NCI-H446 treated with DMSO at 0.1 percent for 48 hours (cell line): ENCODE measurements at regions not wholly inside any gene's neighbourhood (a gene's known extent, or its start where the extent isn't known, plus 50 kb on each side); places are given as distances from the start of the nearest gene placed in this dataset.
"Not testable (repeated sequence)": the region's sequence is repeated elsewhere in the genome, so short reads cannot be mapped to it uniquely, and the experiment has no call there.

ENCODE experiments used
- DNase-seq: peaks from one replicate; lab custom pipeline; 2025; lab: John Stamatoyannopoulos, UW

DNA sequence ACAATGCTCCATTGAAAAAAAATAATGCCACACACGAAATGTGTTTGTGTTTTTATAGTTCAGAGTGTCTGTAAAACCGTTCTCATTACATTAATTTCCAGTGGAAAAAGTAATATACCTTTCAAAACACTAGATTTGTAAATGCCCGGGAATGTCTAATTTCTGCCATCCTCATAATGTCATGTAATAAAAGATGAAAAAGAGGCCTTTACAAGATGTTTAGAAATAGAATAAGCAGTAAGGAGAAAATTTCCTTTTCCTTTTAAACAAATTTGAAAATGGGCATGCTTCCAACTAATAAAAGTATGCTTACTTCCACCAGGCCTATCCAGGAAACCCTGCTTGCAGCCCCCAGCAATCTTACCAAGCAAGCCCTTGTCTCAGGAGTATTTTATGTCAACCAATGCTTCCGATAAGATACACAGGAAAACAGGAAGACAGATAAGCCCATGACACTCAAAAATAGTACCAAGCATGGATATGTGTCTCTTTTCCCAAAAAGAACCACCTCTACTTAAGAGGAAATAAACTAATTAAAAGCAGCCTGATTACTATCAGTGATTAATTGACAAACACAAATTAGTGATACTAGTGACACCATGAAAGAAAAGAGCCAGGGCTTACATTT lies 894.7 kb upstream of the INTU start:
- no peak for DNase-seq

DNA sequence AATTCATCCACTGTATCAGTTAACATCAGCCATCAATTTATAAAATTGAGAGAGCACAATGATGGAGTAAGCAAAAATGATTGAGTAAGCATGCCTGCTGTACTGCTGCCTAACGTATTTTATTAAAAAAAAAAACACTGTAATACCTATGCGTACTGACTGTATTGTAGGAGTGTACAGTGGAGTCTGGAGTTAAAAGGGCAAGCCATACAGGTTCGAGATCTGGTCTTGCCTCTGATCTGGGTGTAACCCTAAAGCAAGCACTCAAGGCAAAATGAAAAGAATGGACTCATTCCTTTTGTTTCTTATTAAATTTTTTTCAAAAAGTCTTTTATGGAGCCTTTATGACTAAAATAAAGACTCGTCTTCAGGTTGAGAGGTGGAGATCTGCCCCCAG lies 894.2 kb upstream of the INTU start:
- DNase-seq = no peak

DNA sequence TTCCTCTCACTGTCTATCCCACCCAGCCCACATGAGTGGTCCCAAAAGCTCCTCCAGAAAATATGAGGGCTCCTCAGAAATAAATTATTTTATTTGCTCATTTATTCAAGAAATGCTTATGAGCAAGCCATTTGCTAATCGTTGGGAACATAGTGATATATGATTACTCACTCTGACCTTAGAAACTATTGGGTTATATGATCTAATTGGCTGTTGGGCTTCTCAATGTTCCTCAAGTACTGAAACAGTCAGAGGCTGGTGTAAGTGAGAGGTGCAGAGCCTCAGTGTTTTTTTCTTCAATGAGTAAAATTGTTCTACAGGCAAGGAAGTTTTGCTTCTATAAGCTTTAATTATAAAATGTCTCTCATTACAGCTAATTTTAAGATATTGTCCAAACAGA lies 893.8 kb upstream of the INTU start:
- no peak for DNase-seq

DNA sequence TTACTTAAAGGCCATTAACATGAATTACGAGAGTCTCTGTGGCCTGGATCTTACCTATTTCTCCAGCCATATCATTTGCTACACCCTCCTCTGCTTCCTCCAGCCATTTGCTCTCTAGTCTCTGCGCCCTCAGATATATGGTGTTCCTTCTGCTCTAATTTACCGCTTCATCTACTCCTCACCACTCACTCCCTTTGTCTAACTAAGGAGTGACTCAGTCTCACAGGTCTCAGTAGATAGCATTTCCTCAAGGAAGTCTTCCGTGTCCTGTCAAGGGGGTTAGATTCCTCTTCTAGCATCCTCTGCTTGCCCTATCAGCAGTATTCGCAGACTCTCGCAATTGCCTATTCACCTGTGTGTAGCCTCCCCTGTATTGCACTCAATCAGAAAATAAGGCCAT lies 892.1 kb upstream of the INTU start:
- DNase-seq = no peak

DNA sequence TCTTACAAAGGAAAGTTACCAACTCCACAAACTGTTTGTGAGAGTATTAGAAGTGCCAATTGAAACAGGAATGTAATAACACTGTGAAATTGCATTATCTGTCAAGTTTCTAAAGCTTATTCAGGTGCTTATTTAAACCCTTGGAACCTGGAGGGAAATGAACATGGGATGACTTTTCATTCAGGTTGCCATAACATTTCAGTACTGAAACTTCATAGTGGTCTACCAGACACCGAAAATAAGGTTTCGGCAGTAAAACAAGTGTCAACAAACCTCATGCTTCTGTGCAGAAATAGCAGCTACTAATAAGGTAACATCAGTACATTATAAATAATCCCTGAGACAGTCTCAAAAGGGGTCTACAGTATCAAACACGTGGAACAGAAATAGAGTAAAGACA lies 890.7 kb upstream of the INTU start:
- DNase-seq = no peak

DNA sequence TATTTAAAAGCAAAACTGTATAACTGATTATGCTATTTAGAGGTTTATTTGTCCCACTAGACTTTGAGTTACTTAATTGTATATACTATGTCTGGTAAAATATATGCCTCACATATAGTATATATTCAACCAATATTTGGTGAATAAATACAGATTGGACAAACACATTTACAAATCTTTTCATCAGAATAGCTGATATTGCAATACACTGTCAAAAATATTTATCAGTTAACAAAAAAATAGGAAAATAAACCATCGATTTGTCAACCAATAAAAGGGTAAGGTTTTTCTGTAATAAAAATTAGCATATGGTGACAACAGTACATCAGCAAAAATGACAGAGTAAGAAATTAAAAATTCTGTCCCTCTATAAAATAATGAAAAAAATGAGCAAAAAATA lies 889.9 kb upstream of the INTU start:
- DNase-seq = no peak

DNA sequence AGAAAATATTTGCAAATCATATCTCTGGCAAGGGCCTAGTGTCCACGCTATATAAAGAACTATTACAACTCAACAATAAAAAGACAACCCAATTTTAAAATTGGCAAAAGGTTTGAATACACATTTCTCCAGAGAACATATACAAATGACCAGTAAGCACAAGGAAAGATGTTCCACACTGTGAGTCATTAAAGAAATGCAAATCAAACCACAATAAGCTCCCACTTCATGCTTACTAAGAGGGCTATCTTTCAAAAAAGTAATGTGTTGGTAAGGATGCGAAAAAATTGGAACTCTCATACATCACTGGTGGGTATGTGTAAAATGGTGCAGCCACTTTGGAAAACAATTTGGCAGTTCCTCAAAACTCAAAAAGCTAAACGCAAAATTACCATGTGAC lies 884.0 kb upstream of the INTU start:
- no peak for DNase-seq

DNA sequence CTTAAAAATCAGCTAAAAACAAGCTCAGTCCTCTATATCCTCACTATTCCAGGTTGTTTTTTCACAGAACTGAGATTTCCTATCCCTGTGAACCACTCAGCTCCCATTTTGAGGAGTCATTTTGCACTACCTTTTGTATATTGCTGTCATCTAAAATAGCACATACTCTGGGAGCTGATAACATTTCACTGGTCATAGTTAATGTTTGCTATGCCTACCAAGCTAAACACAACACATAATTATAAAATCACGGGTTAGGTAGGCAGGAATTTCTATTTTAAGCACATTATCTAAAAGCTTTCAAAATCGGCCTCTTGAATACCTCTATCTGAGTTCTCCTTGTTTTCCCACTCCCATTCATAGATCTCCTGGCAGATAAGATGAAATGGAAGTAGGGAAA lies 882.0 kb upstream of the INTU start:
- DNase-seq = no peak

DNA sequence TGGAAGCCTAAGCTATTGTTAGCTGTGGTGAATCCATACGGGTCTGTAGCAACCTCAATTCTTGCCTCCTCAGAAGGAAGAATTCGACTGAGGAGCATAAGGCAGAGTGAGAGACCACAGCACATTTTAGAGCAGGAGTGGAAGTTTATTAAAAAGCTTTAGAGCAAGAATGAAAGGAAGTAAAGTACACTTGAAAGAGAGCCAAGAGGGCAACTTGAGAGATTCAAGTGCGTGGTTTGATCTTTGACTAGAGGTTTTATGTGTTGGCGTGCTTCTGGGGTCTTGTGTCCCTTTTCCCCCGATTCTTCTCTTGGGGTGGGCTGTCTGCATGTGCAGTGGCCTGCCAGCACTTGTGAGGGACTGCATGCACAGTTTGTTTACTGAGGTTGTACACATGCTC lies 880.6 kb upstream of the INTU start:
- DNase-seq = no peak

DNA sequence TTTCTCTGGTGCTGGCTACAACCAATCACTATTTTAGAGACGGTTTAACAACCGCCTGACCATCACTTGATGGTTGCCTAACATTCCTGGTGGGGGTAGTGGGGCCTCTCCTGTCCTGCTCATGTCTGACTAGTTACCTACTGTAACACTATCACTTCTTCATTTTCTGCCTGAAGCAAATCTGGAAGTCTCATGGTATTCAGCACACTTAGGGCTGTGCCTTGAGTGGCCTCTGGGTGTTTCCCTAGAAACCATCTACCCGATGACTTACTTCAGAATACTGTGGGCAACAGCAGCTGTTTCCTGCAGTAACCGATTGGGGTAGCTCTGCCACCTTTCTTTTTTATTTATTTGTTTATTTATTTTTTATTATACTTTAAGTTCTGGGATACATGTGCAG lies 880.1 kb upstream of the INTU start:
- DNase-seq = no peak

DNA sequence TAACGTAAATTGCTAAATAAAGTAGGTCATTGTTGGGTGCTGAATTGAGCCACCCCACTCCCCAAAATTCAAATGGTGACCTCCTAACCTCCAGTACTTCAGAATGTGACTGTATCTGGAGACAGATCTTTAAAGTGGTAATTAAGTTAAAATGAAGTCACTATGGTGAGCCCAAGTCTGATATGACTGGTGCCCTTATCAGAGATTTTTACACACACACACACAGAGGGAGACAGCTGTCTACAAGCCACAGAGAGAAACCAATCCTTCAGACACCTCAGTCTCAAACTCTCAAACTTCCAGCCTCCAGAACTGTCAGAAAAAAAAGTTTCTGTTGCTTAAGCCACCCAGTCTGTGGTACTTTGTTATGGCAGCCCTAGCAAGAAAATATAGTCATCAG lies 879.2 kb upstream of the INTU start:
- no peak for DNase-seq

DNA sequence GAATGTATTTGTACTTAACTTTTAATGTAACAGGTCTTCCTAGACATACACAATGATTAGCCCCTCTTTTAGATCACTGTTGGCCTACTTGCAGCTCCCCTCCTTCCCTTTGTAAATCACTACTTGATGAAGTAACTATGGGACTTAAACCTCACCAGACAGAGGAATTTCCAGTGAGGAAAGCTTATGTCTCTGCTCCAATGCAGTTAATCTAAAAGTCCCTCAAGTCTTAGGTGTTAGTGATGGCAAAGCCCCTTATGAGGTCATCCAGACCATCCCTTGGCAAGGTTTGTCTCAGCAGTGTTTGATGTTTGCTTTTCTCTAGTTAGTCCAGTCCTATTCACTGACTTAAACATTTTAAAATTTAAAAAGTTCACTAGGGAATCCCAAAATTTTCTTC lies 877.3 kb upstream of the INTU start:
- DNase-seq = no peak

DNA sequence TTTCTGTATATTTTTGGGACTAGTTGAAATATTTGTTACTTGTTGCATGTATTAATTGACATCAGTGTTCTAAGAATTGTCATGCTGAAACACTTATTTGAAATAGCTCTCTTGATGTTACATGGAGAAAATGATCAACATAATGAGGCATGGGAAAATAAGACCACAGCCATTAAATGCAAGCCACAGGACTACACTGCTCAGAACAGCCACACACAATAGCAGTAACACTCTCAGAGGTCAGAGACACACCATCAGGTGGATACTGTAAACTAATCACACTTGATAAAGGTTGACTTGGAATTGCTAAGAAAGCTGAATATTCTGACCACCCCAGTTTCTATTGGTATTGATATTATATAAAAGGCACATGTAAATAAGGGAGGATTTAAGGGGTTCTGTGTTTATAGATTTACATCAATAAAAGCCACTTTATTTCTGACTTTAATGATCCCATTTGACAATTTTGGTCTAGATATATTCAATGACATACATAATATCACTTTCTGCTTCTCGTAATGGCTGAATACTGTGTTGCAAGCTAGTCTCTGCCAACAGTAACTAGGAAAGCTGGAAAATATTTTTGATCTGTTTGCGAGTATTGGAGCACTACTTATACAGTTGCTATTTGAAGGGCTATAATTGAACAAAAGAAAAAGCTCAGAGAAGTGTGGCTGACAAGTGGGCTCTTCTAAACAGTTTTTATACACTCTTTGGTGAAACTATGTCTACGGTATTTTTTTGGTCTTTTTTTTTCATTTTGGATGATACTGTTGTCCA lies 876.5 kb upstream of the INTU start:
- no peak for DNase-seq

DNA sequence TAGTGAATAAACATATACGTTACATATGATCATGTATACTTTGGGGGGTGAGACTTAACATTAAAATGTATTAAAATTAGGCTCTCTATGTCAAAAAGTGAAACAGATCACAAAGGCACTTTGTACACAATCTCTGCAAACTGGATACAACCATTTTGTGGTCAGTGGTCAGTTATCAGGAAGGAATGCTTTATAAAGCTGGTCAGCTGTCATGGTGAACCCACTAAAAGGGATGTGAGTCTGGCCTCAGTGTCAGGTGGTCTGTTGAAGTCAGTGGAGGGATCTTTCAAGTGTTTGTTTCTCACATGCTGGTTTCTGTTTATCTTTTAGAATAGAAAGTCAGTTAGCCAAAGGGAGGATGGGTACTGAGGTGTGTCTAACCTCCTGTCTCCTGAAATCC lies 875.5 kb upstream of the INTU start:
- DNase-seq = no peak

DNA sequence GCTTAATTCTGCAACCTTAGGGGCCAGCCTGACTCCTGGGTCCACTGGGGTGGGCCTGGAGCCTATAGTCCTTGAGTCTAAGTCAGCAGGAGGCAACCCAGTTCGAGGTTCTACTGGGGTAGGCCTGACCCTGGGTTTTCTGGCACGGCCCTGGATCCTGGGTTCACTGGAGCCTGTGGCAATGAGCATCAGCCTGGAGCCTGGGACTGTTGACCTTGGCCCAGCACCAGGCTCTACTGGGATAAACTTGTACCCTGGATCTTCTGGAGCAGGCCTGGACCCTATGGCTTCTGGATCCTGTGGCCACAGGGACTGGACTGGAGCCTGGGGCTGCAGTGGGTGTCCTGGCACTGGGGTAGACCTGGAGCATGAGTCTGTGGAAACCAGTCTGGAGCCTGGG lies 874.3 kb upstream of the INTU start:
- DNase-seq = no peak

DNA sequence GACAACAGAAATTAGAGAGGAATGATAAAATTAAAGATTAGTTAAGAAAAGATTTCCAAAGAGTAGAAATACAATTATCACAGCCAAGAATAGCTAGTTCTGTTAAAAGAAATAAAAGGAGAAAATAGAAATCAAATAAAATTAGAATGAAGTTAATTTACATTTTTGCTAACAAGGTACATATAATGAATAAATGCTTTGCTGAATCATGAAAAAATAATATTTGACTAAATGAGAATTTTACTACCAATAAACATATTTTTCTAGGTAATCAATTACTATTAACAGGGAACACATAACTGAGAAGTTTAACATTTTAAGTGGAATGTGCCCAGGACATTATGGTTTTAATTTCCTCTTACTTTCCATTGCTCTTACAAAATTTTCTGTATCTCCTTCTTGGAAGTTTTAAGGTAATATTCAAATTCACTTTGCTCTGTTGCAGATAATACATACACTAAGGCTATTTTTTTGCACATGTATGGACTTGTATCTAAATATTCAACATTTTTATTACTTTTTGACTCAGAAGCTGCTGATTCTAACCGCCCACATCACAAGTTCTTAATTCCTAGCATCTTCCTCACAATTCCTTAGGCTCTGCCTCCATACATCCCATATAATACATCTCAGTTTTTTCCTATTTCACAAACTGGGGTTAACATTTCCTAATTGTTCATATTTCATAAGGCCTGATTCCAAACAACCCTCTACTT lies 870.7 kb upstream of the INTU start:
- DNase-seq = no peak

DNA sequence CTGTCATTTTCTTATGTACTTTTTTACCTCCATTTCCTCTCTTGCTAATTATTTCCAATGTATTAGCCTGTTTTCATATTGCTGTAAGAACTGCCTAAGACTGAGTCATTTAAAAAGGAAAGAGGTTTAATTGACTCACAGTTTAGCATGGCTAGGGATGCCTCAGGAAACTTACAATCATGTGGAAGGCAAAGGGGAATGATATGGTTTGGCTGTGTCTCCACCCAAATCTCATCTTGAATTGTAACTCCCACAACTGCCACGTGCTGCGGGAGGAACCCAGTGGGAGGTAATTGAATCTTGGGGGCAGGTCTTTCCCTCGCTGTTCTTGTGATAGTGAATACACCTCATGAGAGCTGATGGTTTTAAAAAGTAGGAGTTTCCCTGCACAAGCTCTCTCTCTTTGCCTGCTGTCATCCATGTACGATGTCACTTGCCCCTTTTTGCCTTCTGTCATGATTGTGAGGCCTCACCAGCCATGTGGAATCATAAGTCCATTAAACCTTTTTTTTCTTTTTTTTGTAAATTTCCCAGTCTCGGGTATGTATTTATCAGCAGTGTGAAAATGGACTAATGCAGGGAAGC lies 870.0 kb upstream of the INTU start:
- DNase-seq = no peak

DNA sequence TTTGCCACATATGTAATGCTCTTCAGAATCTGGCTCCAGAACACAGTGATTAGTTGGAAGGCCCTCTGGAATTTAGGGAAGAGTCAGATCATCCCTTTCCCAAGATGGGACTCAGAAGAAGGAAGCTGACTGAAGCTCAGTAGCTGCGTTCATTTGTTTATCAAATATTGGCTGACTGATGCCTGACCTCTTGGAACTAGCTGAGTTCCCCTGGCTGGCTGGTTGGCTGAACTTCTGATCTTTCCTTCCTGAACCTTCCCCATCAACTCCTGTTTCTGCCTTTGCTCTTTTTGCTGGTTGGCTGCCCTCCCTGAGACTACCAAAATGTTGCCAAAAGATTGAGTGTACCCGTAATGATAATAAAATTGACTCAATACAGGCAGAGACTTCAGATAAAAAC lies 866.5 kb upstream of the INTU start:
- DNase-seq = no peak

DNA sequence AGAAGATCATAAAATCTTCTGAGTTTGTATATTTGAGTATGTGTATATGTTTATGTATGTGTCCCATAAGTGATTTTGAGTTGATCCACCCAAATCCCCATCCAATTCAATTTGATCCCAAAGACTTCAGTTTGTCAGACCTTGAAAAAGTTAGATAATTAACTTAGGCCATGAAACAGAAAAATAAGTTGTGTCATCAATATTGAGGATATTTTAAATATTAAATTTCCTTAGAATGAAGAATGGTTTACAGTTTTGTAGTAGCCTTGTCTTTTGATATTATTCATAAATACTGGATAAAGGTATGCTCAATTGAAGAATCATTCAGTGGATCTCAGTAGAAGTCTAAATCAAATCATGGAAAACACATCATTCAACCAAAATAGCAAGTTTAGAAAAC lies 864.4 kb upstream of the INTU start:
- no peak for DNase-seq

DNA sequence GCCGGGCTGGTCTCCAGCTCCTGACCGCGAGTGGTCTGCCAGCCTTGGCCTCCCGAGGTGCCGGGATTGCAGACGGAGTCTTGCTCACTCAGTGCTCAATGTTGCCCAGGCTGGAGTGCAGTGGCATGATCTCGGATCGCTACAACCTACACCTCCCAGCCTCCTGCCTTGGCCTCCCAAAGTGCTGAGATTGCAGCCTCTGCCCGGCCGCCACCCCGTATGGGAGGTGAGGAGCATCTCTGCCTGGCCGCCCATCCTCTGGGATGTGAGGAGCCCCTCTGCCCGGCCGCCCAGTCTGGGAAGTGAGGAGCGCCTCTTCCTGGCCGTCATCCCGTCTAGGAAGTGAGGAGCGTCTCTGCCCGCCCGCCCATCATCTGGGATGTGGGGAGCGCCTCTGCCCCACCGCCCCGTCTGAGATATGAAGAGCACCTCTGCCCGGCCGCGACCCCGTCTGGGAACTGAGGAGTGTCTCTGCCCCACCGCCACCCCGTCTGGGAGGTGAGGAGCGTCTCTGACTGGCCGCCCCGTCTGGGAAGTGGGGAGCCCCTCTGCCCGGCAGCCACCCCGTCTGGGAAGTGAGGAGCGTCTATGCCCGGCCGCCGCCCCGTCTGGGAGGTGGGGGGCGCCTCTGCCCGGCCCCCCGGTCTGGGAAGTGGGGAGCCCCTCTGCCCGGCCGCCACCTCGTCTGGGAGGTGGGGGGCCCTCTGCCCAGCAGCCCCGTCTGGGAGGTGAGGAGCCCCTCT lies 861.8 kb upstream of the INTU start:
- DNase-seq = not testable (repeated sequence)

DNA sequence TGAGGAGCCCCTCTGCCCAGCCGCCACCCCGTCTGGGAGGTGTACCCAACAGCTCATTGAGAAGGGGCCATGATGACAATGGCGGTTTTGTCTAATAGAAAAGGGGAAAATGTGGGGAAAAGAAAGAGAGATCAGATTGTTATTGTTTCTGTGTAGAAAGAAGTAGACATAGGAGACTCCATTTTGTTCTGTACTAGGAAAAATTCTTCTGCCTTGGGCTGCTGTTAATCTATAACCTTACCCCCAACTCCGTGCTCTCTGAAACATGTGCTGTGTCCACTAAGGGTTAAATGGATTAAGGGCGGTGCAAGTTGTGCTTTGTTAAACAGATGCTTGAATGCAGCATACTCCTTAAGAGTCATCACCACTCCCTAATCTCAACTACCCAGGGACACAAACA lies 861.1 kb upstream of the INTU start:
- DNase-seq = not testable (repeated sequence)

DNA sequence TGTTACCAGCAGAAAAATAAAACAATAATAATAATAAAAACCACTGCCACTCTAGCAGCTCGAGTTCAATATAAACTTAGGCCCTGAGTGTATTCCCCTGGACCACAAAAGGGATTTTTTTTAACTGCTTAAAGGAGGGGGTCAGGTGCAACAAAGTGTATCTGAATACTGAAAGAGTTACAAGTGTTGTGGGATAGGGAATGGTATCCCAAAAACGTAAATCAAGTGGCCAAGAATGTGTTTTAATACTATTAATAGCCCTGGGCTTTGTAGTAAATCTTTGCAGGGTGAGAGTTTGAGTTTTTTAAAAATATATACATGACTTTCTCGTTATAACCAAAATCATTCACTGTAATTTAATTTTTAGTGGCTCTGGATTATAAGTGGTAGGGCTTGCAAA lies 860.1 kb upstream of the INTU start:
- no peak for DNase-seq
